ENCODE measurements at regions not wholly inside any gene's neighbourhood (a gene's known extent, or its start where the extent isn't known, plus 50 kb on each side); places are given as distances from the start of the nearest gene placed in this dataset.
"Not testable (repeated sequence)": the region's sequence is repeated elsewhere in the genome, so short reads cannot be mapped to it uniquely, and the experiment has no call there.

- DNase-seq (ENCODE audit: extremely low spot score): no peak
- TF ChIP-seq CTCF (IDR thresholded peaks at IDR 0.05; ENCODE audit: control extremely low read depth, extremely low read depth, low read depth, missing control alignments): no peak
- ChIA-PET CTCF (interaction anchor here (1.1 kb wide), 1 partner anchor 13 kb away, joined by 3 read pairs; no protein-coding TSS in a partner anchor), POLR2A (no interaction called here)
Observed at GRCh38 chr6:27002447-27002846, 245.1 kb upstream of the PRSS16 start.

GRCh38 chr6:27007020-27007419 lies 240.5 kb upstream of the PRSS16 start:
- ChIA-PET CTCF (no interaction called here), POLR2A (no interaction called here)
- no peak for DNase-seq (ENCODE audit: extremely low spot score)
- TF ChIP-seq CTCF (IDR thresholded peaks at IDR 0.05; ENCODE audit: control extremely low read depth, extremely low read depth, low read depth, missing control alignments): no peak

- DNase-seq (ENCODE audit: extremely low spot score); CTCF ChIA-PET; POLR2A ChIA-PET: not testable (repeated sequence)
Observed at GRCh38 chr6:27008613-27009012, 238.9 kb upstream of the PRSS16 start.

- CTCF ChIA-PET; POLR2A ChIA-PET; DNase-seq (ENCODE audit: extremely low spot score): not testable (repeated sequence)
Observed at GRCh38 chr6:27014053-27014452, 233.4 kb upstream of the PRSS16 start.

GRCh38 chr6:27016689-27017088 lies 230.8 kb upstream of the PRSS16 start:
- TF ChIP-seq CTCF (IDR thresholded peaks at IDR 0.05; ENCODE audit: control extremely low read depth, extremely low read depth, low read depth, missing control alignments): no peak

GRCh38 chr6:27018401-27018800 lies 229.1 kb upstream of the PRSS16 start:
- DNase-seq (ENCODE audit: extremely low spot score); CTCF ChIA-PET; POLR2A ChIA-PET: not testable (repeated sequence)

More at GRCh38 chr6:27016689-27017088, 230.8 kb upstream of the PRSS16 start:
- POLR2A ChIA-PET: no interaction called here
- no peak for DNase-seq (ENCODE audit: extremely low spot score)
- CTCF ChIA-PET: no interaction called here

GRCh38 chr6:27019651-27020552 lies 227.6 kb upstream of the PRSS16 start:
- TF ChIP-seq CTCF (IDR thresholded peaks at IDR 0.05; ENCODE audit: control extremely low read depth, extremely low read depth, low read depth, missing control alignments): no peak
- peak; percentile 81 for DNase-seq (ENCODE audit: extremely low spot score)
- CTCF ChIA-PET: no interaction called here
- POLR2A ChIA-PET: no interaction called here

GRCh38 chr6:27020553-27020880 lies 227.0 kb upstream of the PRSS16 start:
- CTCF ChIA-PET: interaction anchor here (1.2 kb wide), 1 partner anchor 16 kb away, joined by 6 read pairs; no protein-coding TSS in a partner anchor

More at GRCh38 chr6:27020553-27020880, 227.0 kb upstream of the PRSS16 start:
- POLR2A ChIA-PET: no interaction called here
- no peak for TF ChIP-seq CTCF (IDR thresholded peaks at IDR 0.05; ENCODE audit: control extremely low read depth, extremely low read depth, low read depth, missing control alignments)
- no peak for DNase-seq (ENCODE audit: extremely low spot score)
